ENCODE measurements at regions not wholly inside any gene's neighbourhood (a gene's known extent, or its start where the extent isn't known, plus 50 kb on each side); places are given as distances from the start of the nearest gene placed in this dataset.

DNA sequence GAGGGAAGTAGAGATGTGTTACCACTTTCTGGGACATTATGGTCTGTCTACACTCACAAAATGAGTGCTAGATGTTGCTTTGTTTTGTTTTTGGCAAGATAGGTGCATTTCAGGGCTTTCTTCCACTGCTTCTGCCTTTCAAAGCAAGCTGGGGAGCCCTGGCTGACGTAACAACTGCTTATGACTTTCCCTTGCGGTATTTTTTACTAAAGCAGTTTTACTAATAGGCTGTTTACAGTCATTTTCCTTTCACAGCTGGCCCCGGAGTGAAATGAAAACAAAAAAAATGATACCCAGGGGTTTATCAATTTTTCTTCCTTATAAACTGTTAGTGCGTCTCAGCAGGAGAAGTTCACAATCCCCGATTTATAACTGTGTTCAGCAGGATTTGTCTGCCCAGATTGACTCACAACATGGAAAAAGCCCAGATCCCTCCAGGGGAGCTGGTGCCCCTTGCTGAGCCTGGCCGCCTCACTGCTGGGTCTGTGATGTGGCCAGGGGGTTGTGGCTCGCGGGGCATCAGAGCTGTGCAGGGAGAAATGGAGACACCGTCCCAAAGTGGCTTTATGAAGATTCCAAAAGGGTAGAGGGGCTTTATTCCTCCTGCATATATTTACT is 184.4 kb upstream of the HS3ST3A1 start:
- TF ChIP-seq EZH2 (IDR thresholded peaks at IDR 0.05; ENCODE audit: borderline replicate concordance, insufficient read depth, low read length, poor library complexity, severe bottlenecking): no peak
- no peak for TF ChIP-seq REST (IDR thresholded peaks at IDR 0.05; ENCODE audit: borderline replicate concordance)
- TF ChIP-seq, protein P1, sequence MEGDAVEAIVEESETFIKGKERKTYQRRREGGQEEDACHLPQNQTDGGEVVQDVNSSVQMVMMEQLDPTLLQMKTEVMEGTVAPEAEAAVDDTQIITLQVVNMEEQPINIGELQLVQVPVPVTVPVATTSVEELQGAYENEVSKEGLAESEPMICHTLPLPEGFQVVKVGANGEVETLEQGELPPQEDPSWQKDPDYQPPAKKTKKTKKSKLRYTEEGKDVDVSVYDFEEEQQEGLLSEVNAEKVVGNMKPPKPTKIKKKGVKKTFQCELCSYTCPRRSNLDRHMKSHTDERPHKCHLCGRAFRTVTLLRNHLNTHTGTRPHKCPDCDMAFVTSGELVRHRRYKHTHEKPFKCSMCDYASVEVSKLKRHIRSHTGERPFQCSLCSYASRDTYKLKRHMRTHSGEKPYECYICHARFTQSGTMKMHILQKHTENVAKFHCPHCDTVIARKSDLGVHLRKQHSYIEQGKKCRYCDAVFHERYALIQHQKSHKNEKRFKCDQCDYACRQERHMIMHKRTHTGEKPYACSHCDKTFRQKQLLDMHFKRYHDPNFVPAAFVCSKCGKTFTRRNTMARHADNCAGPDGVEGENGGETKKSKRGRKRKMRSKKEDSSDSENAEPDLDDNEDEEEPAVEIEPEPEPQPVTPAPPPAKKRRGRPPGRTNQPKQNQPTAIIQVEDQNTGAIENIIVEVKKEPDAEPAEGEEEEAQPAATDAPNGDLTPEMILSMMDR (IDR thresholded peaks at IDR 0.05; ENCODE audit: poor library complexity, severe bottlenecking): no peak
- no peak for TF ChIP-seq EP300 (conservative IDR thresholded peaks at IDR 0.05; ENCODE audit: poor library complexity, severe bottlenecking)
- Histone ChIP-seq H3K79me2 (replicated peaks; ENCODE audit: insufficient read depth, low read length) (no peaks in the 10 kb centered on the region), H3K36me3 (ENCODE audit: insufficient read depth, low read length) (no peaks in the 10 kb centered on the region), H4K20me1 (ENCODE audit: insufficient read depth) (no peaks in the 10 kb centered on the region), H2AFZ (ENCODE audit: low read depth, low read length) (no peak overlapping the region), H3K4me3 (ENCODE audit: low read length) (no peak overlapping the region), H3F3A (ENCODE audit: insufficient read depth, low read length, poor library complexity, severe bottlenecking) (no peaks in the 10 kb centered on the region), H3K9me2 (ENCODE audit: insufficient read depth, low read length) (no peaks in the 10 kb centered on the region), H3K27ac (ENCODE audit: low read length) (no peak overlapping the region), H3K4me2 (ENCODE audit: low read length) (no peak overlapping the region), H3K27me3 (ENCODE audit: insufficient read depth, low read depth, low read length) (no peaks in the 10 kb centered on the region), H3K9ac (ENCODE audit: low read length) (no peak overlapping the region), H3K9me3 (ENCODE audit: low read length) (no peaks in the 10 kb centered on the region)

GRCh38 chr17:13787636-13788035 is 185.9 kb upstream of the HS3ST3A1 start:
- no peaks in the 10 kb centered on the region for H3K27me3 ChIP-seq (ENCODE audit: insufficient read depth, low read depth, low read length)
- no peaks in the 10 kb centered on the region for H3F3A ChIP-seq (ENCODE audit: insufficient read depth, low read length, poor library complexity, severe bottlenecking)
- no peak overlapping the region for H3K4me3 ChIP-seq (ENCODE audit: low read length)
- H3K79me2 ChIP-seq (replicated peaks; ENCODE audit: insufficient read depth, low read length): no peaks in the 10 kb centered on the region
- H4K20me1 ChIP-seq (ENCODE audit: insufficient read depth): no peaks in the 10 kb centered on the region
- no peak overlapping the region for H3K4me2 ChIP-seq (ENCODE audit: low read length)
- H2AFZ ChIP-seq (ENCODE audit: low read depth, low read length): no peak overlapping the region
- H3K9ac ChIP-seq (ENCODE audit: low read length): no peak overlapping the region
- no peak overlapping the region for H3K27ac ChIP-seq (ENCODE audit: low read length)
- no peaks in the 10 kb centered on the region for H3K9me2 ChIP-seq (ENCODE audit: insufficient read depth, low read length)
- TF ChIP-seq SMC3 (conservative IDR thresholded peaks at IDR 0.05; ENCODE audit: poor library complexity) (no peak), POLR2AphosphoS5 (IDR thresholded peaks at IDR 0.05) (no peak), EP300 (conservative IDR thresholded peaks at IDR 0.05; ENCODE audit: poor library complexity, severe bottlenecking) (no peak), MXI1 (conservative IDR thresholded peaks at IDR 0.05; ENCODE audit: poor library complexity, severe bottlenecking) (no peak), REST (IDR thresholded peaks at IDR 0.05; ENCODE audit: borderline replicate concordance) (no peak)
- H3K9me3 ChIP-seq (ENCODE audit: low read length): no peaks in the 10 kb centered on the region
- H3K36me3 ChIP-seq (ENCODE audit: insufficient read depth, low read length): no peaks in the 10 kb centered on the region
